HG03571 (cell line): ENCODE measurements at regions not wholly inside any gene's neighbourhood (a gene's known extent, or its start where the extent isn't known, plus 50 kb on each side); places are given as distances from the start of the nearest gene placed in this dataset.

Experiments used
- ATAC-seq: cut with Tn5 transposase; IDR thresholded peaks from one replicate; pipeline ENCODE4 v1.9.1; 2021; ENCODE audit not compliant: unreplicated experiment

DNA sequence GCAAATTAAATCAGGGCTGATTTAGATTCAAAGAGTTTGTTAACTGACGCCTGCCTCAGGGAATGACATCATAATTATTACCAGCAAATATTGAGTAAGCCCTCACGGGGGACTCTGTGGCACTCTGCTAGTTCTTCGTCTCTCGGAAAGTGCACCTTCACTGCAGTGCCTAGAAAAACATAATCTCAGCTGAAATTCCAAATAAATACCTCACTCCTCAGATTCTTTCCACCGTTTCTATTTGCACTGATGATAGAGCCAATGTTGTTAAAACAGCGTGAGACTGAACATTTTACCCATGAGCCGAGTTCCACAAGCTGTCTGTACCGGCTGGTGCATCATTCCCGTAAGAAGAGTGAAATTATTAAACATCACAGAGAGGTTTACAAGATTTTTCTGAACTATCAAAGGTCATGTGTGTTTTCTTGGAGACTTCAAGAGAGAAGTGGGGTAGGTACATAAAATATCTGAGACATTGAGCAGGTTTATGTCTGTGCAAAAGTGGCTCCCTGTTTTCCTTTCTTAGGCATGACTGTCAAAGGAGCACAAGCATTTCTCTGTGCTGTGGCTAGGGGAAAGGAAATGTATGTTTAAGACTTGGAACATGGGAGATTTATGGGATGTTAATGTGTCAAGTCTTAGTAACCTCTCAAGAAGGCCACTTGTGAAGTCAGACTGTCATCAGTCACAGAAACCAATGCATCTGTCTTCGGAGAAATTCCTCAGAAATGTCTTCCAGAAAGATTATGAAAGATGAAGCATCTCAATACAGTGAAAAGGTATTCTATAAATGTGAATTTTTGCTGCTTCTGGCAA, 119.6 kb downstream of the CBLL2 start:
- ATAC-seq: no peak

GRCh38 chrX:22395372-22395771, 122.7 kb downstream of the CBLL2 start:
- ATAC-seq: no peak

DNA sequence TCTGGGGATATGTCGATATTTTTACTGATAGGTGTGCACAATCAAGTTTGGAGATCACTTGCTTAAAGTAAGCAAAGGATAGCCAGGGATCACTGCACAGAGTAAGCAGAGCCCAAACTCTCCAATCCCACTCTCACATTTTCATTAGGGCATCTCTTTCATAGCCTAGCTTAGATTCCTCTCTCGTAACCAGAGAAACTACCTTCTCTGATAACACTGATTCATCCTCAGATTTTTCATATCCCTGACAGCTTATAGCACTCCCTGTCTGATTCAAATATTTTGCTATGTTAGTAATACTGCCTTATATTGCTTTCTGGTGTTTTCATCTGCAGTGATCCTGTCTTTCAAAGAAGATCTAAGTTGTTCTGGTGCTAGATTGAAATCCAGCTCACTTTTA, 123.7 kb downstream of the CBLL2 start:
- ATAC-seq: no peak

GRCh38 chrX:22397566-22397965, 124.9 kb downstream of the CBLL2 start:
- no peak for ATAC-seq

- ATAC-seq: no peak
Observed at GRCh38 chrX:22399437-22400192, 126.9 kb downstream of the CBLL2 start.

- ATAC-seq: no peak
Observed at GRCh38 chrX:22404297-22404696, 131.6 kb downstream of the CBLL2 start.

- no peak for ATAC-seq
Observed at GRCh38 chrX:22406201-22406737, 133.6 kb downstream of the CBLL2 start.

DNA sequence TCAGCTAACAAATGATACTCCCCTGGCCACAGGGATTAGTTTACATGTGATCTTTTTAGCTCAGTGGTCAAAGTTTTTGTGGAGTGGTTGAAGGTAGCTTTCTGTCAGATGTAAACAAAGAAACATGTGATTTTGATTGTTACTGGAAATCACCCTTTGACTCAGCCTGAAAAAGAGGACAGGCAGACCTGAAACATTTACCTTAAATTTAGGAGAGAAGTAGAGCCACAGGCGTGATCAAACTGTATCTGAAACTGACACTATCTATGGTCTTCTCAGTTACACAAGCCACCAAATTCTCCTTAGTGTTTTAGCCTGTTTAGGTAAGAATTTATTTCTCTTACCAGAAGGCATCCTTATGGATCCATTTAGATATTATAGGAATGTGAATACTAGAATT, 136.7 kb downstream of the CBLL2 start:
- no peak for ATAC-seq

- no peak for ATAC-seq
Observed at GRCh38 chrX:22424122-22424915, 151.6 kb downstream of the CBLL2 start.

- no peak for ATAC-seq
Observed at GRCh38 chrX:22424919-22425318, 152.2 kb downstream of the CBLL2 start.

- no peak for ATAC-seq
Observed at GRCh38 chrX:22429704-22430103, 157.0 kb downstream of the CBLL2 start.

DNA sequence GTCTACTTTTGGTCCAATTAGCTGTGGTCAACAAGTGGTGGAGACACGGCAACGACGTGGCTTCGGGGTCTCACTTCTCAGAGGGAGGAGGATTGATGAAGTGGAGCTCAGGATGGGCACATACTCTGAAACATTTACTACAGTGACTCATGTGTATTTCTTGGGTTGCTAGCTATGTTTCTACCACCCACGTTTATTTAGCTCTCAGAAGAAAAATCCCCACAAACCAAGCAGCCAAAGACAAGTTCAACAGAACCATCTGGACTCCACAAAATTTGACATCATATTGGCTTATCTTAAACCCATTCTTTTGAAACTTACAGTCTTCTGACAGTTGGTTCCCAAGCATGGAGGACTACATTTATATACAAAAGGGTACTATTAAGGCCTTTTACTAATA, 158.0 kb downstream of the CBLL2 start:
- no peak for ATAC-seq

GRCh38 chrX:22433292-22434070, 160.8 kb downstream of the CBLL2 start:
- no peak for ATAC-seq

DNA sequence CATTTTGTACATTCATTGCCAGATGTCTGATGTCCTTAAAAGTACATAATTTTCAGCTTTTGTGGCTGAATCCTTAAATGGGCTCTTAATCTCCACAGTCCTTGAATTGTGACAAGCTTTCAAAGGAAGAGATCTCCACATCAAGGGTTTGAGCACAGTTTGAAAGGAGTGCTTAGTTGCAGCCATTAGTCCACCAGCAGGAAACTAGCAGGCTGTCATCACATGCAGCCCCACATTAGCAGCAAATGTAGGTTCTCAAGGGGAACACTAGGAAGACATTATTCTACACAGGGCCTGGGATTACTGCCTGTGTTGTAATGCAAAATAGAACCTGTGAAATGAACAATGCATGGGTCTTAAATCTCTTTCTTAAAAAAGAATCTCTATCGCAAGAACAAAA, 173.2 kb downstream of the CBLL2 start:
- ATAC-seq: no peak

DNA sequence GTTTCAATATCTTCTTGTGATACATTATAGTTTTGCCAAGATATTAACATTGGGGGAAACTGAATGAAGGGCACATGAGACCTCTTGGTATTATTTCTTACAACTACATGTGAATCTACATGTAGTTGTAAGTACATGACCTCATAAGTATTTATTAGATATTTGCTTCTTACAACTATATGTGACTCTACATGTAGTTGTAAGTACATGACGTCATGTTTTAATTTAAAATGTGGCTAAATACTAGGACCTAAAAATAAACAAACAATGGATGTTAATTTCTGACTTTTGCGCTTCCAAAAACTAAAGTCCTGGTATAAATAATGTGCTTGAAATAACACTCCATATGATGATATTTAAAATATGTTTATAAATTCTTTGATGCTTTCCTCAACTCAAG, 190.2 kb downstream of the CBLL2 start:
- ATAC-seq: no peak

- ATAC-seq: no peak
Observed at GRCh38 chrX:22467571-22467970, 194.9 kb downstream of the CBLL2 start.

DNA sequence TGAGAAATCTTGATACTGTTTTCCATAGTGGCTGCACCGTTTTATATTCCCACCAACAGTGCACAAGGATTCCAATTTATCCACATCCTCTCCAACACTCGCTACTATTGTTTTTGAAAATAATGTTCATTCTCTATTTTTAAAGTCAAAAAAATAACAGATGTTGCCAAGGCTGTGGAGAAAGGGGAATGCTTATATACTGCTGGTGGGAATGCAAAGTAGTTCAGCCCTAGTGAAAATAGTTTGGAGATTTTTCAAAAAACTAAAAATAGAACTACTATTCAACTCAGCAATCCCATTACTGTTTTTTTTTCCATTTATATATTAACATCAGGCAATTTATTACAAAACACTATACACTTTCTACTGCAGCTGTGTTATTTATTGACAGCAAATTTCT, 208.7 kb downstream of the CBLL2 start:
- ATAC-seq: no peak

DNA sequence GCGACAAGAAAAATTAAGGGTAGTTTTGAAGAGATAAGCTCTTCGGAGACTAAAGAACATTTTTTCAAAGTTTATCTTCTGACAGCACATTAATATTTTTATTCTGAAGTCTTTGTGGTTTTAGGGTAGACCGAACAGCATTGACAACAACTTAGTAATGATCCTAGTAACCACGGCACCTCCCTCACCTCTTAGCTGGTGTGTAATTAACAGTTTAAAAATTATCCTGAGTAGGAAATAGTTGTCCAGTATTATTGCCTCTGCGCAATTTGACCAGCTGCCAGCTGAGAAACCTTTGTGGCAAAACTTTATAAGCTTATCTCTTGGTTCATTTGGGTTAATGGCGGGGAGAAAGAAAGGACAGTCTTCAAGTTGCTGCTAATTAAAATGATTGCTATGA, 213.6 kb downstream of the CBLL2 start:
- no peak for ATAC-seq

GRCh38 chrX:22516893-22517292, 244.2 kb downstream of the CBLL2 start:
- ATAC-seq: no peak

GRCh38 chrX:22520128-22520828, 247.6 kb downstream of the CBLL2 start:
- ATAC-seq: no peak
